ENCODE measurements at regions not wholly inside any gene's neighbourhood (a gene's known extent, or its start where the extent isn't known, plus 50 kb on each side); places are given as distances from the start of the nearest gene placed in this dataset.

GRCh38 chr18:51370996-51371395, 173.5 kb upstream of the MEX3C start (continued):
- no peak for TF ChIP-seq CHD7 (IDR thresholded peaks at IDR 0.05; ENCODE audit: insufficient replicate concordance, low read length)
- no peak for TF ChIP-seq RFX5 (IDR thresholded peaks at IDR 0.05; ENCODE audit: borderline replicate concordance, low read depth, low read length)
- no peak for TF ChIP-seq ZNF274 (IDR thresholded peaks at IDR 0.05; ENCODE audit: borderline replicate concordance, extremely low read depth, low read length)
- no peak for TF ChIP-seq POLR2AphosphoS5 (IDR thresholded peaks at IDR 0.05; ENCODE audit: low read depth, low read length)
- no peak for TF ChIP-seq USF2 (IDR thresholded peaks at IDR 0.05; ENCODE audit: low read length)
- TF ChIP-seq GTF2F1 (IDR thresholded peaks at IDR 0.05; ENCODE audit: borderline replicate concordance, low read depth, low read length): no peak
- no peak for TF ChIP-seq KDM1A (IDR thresholded peaks at IDR 0.05; ENCODE audit: borderline replicate concordance, low read length)
- no peak for TF ChIP-seq EGR1 (IDR thresholded peaks at IDR 0.05; ENCODE audit: borderline replicate concordance, low read depth, low read length)
- no peak for TF ChIP-seq POU5F1 (IDR thresholded peaks at IDR 0.05; ENCODE audit: low read depth, low read length)
- TF ChIP-seq SIN3A (conservative IDR thresholded peaks at IDR 0.05 in 1 of 2, IDR thresholded peaks at IDR 0.05 in 1 of 2; ENCODE audit: low read depth in 1 of 2, low read length in 2 of 2): no peak
